Vagina (tissue), 2 donors: ENCODE measurements at regions not wholly inside any gene's neighbourhood (a gene's known extent, or its start where the extent isn't known, plus 50 kb on each side); places are given as distances from the start of the nearest gene placed in this dataset.

Experiments
- DNase-seq, 2 donors: peaks; one replicate each; pipeline ENCODE4 v3.0.0-alpha.2; 2017; ENCODE audit errors: extremely low spot score in 2 of 2
- H3K27ac ChIP-seq: fragments of 200-600 bp; sonication (generic); one replicate; pipeline ENCODE4 v1.5.1; 2019
- H3K27me3 ChIP-seq: fragments of 200-600 bp; sonication (generic); one replicate; pipeline ENCODE4 v1.5.1; 2019
- H3K36me3 ChIP-seq, 2 donors: fragments of 200-600 bp; sonication (generic); one replicate each; pipeline ENCODE4 v1.5.1; 2017 to 2019
- H3K4me1 ChIP-seq: fragments of 200-600 bp; sonication (generic); one replicate; pipeline ENCODE4 v1.5.1; 2019
- H3K4me3 ChIP-seq, 2 donors: fragments of 200-600 bp; sonication (generic); 1 replicate in 1 of 2; 2 replicates in 1 of 2; pipeline ENCODE4 v1.5.1; 2016 to 2019
- H3K9me3 ChIP-seq: fragments of 200-600 bp; sonication (generic); one replicate; pipeline ENCODE4 v1.5.1; 2019
- CTCF ChIP-seq, 3 experiments: fragments of 450-650 bp in 2 of 3; fragments of 200-600 bp in 1 of 3; sonication (generic) in 1 of 3; IDR thresholded peaks; one replicate each; pipeline ENCODE4 v1.5.1; 2017 to 2019; ENCODE audit warnings: antibody characterized with exemption in 3 of 3, mild to moderate bottlenecking in 2 of 3, moderate library complexity in 2 of 3
- POLR2A ChIP-seq, 2 donors: fragments of 450-650 bp; IDR thresholded peaks; one replicate each; pipeline ENCODE4 v1.6.1; 2017; ENCODE audit warnings: antibody characterized with exemption in 2 of 2, mild to moderate bottlenecking in 2 of 2, moderate library complexity in 2 of 2
- POLR2AphosphoS5 ChIP-seq, 2 donors: sonication (generic); formaldehyde crosslinking; IDR thresholded peaks; one replicate each; pipeline ENCODE4 v1.9.0; 2017; ENCODE audit warnings: antibody characterized with exemption in 2 of 2, mild to moderate bottlenecking in 2 of 2, low read depth in 1 of 2; ENCODE audit not compliant: insufficient read depth in 1 of 2
- intact Hi-C: fragments of 100-400 bp; cut with DNase I; formaldehyde crosslinking; loops from one replicate; pipeline ENCODE4 v1.15.1; 2023

GRCh38 chr4:33421887-33422286 lies 2701.7 kb downstream of the PCDH7 start:
- intact Hi-C loops, result no loop called here
- no peak for TF ChIP-seq POLR2A (IDR thresholded peaks at IDR 0.05)
- no peak for TF ChIP-seq CTCF (IDR thresholded peaks at IDR 0.05)
- TF ChIP-seq POLR2AphosphoS5 (IDR thresholded peaks at IDR 0.05; ENCODE audit: insufficient read depth in 1 of 2, low read depth in 1 of 2), result no peak

GRCh38 chr4:33422656-33423055 lies 2702.5 kb downstream of the PCDH7 start:
- Histone ChIP-seq H3K4me1 (no peaks in the 10 kb centered on the region), H3K4me3 (no peak overlapping the region), H3K36me3 (no peaks in the 10 kb centered on the region), H3K9me3 (no peaks in the 10 kb centered on the region), H3K27ac (no peak overlapping the region), H3K27me3 (no peaks in the 10 kb centered on the region)
- intact Hi-C loops, result no loop called here
- no peak for TF ChIP-seq POLR2AphosphoS5 (IDR thresholded peaks at IDR 0.05; ENCODE audit: insufficient read depth in 1 of 2, low read depth in 1 of 2)
- no peak for TF ChIP-seq POLR2A (IDR thresholded peaks at IDR 0.05)
- TF ChIP-seq CTCF (IDR thresholded peaks at IDR 0.05), result no peak
- DNase-seq, result no peak

More at GRCh38 chr4:33421887-33422286, 2701.7 kb downstream of the PCDH7 start:
- Histone ChIP-seq H3K4me1 (no peaks in the 10 kb centered on the region), H3K27ac (no peak overlapping the region), H3K4me3 (no peak overlapping the region), H3K36me3 (no peaks in the 10 kb centered on the region), H3K27me3 (no peaks in the 10 kb centered on the region), H3K9me3 (no peaks in the 10 kb centered on the region)
- DNase-seq, result no peak

- H3K27me3 ChIP-seq, result no peaks in the 10 kb centered on the region
- no peaks in the 10 kb centered on the region for H3K4me1 ChIP-seq
- intact Hi-C loops, result no loop called here
- TF ChIP-seq POLR2AphosphoS5 (IDR thresholded peaks at IDR 0.05; ENCODE audit: insufficient read depth in 1 of 2, low read depth in 1 of 2) (no peak), POLR2A (IDR thresholded peaks at IDR 0.05) (no peak), CTCF (IDR thresholded peaks at IDR 0.05) (no peak)
- no peak overlapping the region for H3K27ac ChIP-seq
- no peak for DNase-seq
- no peaks in the 10 kb centered on the region for H3K9me3 ChIP-seq
- no peaks in the 10 kb centered on the region for H3K36me3 ChIP-seq
- no peak overlapping the region for H3K4me3 ChIP-seq
Observed at GRCh38 chr4:33425936-33426335, 2705.8 kb downstream of the PCDH7 start.

GRCh38 chr4:33427676-33428075 lies 2707.5 kb downstream of the PCDH7 start:
- intact Hi-C loops, result no loop called here
- H3K27ac ChIP-seq, result no peak overlapping the region
- no peaks in the 10 kb centered on the region for H3K9me3 ChIP-seq
- TF ChIP-seq POLR2A (IDR thresholded peaks at IDR 0.05) (no peak), POLR2AphosphoS5 (IDR thresholded peaks at IDR 0.05; ENCODE audit: insufficient read depth in 1 of 2, low read depth in 1 of 2) (no peak), CTCF (IDR thresholded peaks at IDR 0.05) (no peak)
- H3K4me3 ChIP-seq, result no peak overlapping the region
- no peaks in the 10 kb centered on the region for H3K36me3 ChIP-seq
- no peaks in the 10 kb centered on the region for H3K27me3 ChIP-seq
- DNase-seq, result no peak
- H3K4me1 ChIP-seq, result no peaks in the 10 kb centered on the region

GRCh38 chr4:33429971-33430370 lies 2709.8 kb downstream of the PCDH7 start:
- H3K9me3 ChIP-seq, result no peaks in the 10 kb centered on the region
- DNase-seq, result no peak
- H3K27ac ChIP-seq, result no peak overlapping the region
- H3K4me3 ChIP-seq, result no peak overlapping the region
- TF ChIP-seq POLR2A (IDR thresholded peaks at IDR 0.05) (no peak), CTCF (IDR thresholded peaks at IDR 0.05) (no peak), POLR2AphosphoS5 (IDR thresholded peaks at IDR 0.05; ENCODE audit: insufficient read depth in 1 of 2, low read depth in 1 of 2) (no peak)
- intact Hi-C loops, result no loop called here
- no peaks in the 10 kb centered on the region for H3K27me3 ChIP-seq
- H3K4me1 ChIP-seq, result no peaks in the 10 kb centered on the region
- H3K36me3 ChIP-seq, result no peaks in the 10 kb centered on the region
